ENCODE measurements at regions not wholly inside any gene's neighbourhood (a gene's known extent, or its start where the extent isn't known, plus 50 kb on each side); places are given as distances from the start of the nearest gene placed in this dataset.

- no peak overlapping the region for H3K4me3 ChIP-seq (replicated peaks; ENCODE audit: insufficient read depth, low read length)
These were observed 93.3 kb downstream of the PERP start for GRCh38 chr6:138013959-138014358.

GRCh38 chr6:138017166-138017757 lies 90.0 kb downstream of the PERP start:
- Histone ChIP-seq H3K27ac (replicated peaks) (no peak overlapping the region), H3K4me3 (replicated peaks; ENCODE audit: insufficient read depth, low read length) (no peak overlapping the region), H3K27me3 (ENCODE audit: insufficient read depth, poor library complexity, severe bottlenecking) (no peaks in the 10 kb centered on the region)
- TF ChIP-seq REST (IDR thresholded peaks at IDR 0.05; ENCODE audit: insufficient replicate concordance, low read depth) (no peak), POLR2AphosphoS5 (IDR thresholded peaks at IDR 0.05; ENCODE audit: low read depth) (no peak)
- DNase-seq (ENCODE audit: low read depth in 1 of 2, low spot score in 1 of 2) = peak in 1 of 2 experiments; percentile 9

More at GRCh38 chr6:138013959-138014358, 93.3 kb downstream of the PERP start:
- H3K27me3 ChIP-seq (ENCODE audit: insufficient read depth, poor library complexity, severe bottlenecking) = no peaks in the 10 kb centered on the region
- TF ChIP-seq CTCF (IDR thresholded peaks at IDR 0.05; ENCODE audit: insufficient read depth, low read length) (no peak), POLR2AphosphoS5 (IDR thresholded peaks at IDR 0.05; ENCODE audit: low read depth) (no peak), SPI1 (IDR thresholded peaks at IDR 0.05; ENCODE audit: borderline replicate concordance, low read depth) (no peak), GABPA (IDR thresholded peaks at IDR 0.05; ENCODE audit: low read depth) (no peak), REST (IDR thresholded peaks at IDR 0.05; ENCODE audit: insufficient replicate concordance, low read depth) (no peak)
- H3K27ac ChIP-seq (replicated peaks) = no peak overlapping the region
- DNase-seq (ENCODE audit: low read depth in 1 of 2, low spot score in 1 of 2) = no peak

GRCh38 chr6:138018297-138018696 lies 88.9 kb downstream of the PERP start:
- Histone ChIP-seq H3K27ac (replicated peaks) (no peak overlapping the region), H3K4me3 (replicated peaks; ENCODE audit: insufficient read depth, low read length) (no peak overlapping the region), H3K27me3 (ENCODE audit: insufficient read depth, poor library complexity, severe bottlenecking) (no peaks in the 10 kb centered on the region)
- TF ChIP-seq POLR2AphosphoS5 (IDR thresholded peaks at IDR 0.05; ENCODE audit: low read depth) (no peak), REST (IDR thresholded peaks at IDR 0.05; ENCODE audit: insufficient replicate concordance, low read depth) (no peak), CTCF (IDR thresholded peaks at IDR 0.05; ENCODE audit: insufficient read depth, low read length) (no peak)
- DNase-seq (ENCODE audit: low read depth in 1 of 2, low spot score in 1 of 2) = no peak
